Choroid plexus epithelial cell (primary cell): ENCODE measurements at regions not wholly inside any gene's neighbourhood (a gene's known extent, or its start where the extent isn't known, plus 50 kb on each side); places are given as distances from the start of the nearest gene placed in this dataset.
A peak's percentile ranks its signal among the peaks of the same experiment; 100 is the strongest.

Experiments used
- DNase-seq: peaks from one replicate; pipeline ENCODE4 v3.0.0-alpha.2; 2010; ENCODE audit warnings: low read depth
- H3K4me3 ChIP-seq: 2 replicates; pipeline ENCODE4 v1.5.1; 2011; ENCODE audit warnings: low read depth, mild to moderate bottlenecking, control low read depth, low read length, moderate library complexity
- TF ChIP-seq, protein P1 (sequence below): conservative IDR thresholded peaks from 2 replicates; pipeline ENCODE4 v1.5.1; 2011; ENCODE audit warnings: low read depth, mild to moderate bottlenecking, control low read depth, inconsistent platforms, low read length, moderate library complexity

DNA sequence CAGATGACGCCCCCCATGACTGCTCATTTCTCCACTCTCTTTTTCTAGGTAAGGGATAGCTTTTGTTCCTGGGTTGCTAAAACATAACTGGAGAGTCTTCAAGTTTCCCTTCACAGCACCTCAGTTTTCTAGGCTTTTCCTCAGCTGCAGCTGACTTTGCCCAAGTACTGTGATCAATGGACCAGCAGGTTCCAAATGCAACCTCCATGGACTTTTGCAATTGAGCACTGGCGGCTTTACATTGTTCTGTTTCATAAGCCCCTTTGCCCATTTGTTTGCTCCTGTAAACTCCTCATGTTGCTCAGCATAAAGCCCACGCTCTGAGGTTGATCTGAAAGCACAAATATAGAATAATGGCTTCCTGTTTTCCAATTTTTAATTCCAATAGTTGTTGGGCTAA is 291.6 kb downstream of the IRS1 start:
- DNase-seq = no peak
- TF ChIP-seq, protein P1, sequence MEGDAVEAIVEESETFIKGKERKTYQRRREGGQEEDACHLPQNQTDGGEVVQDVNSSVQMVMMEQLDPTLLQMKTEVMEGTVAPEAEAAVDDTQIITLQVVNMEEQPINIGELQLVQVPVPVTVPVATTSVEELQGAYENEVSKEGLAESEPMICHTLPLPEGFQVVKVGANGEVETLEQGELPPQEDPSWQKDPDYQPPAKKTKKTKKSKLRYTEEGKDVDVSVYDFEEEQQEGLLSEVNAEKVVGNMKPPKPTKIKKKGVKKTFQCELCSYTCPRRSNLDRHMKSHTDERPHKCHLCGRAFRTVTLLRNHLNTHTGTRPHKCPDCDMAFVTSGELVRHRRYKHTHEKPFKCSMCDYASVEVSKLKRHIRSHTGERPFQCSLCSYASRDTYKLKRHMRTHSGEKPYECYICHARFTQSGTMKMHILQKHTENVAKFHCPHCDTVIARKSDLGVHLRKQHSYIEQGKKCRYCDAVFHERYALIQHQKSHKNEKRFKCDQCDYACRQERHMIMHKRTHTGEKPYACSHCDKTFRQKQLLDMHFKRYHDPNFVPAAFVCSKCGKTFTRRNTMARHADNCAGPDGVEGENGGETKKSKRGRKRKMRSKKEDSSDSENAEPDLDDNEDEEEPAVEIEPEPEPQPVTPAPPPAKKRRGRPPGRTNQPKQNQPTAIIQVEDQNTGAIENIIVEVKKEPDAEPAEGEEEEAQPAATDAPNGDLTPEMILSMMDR = no peak
- H3K4me3 ChIP-seq = no peak overlapping the region

DNA sequence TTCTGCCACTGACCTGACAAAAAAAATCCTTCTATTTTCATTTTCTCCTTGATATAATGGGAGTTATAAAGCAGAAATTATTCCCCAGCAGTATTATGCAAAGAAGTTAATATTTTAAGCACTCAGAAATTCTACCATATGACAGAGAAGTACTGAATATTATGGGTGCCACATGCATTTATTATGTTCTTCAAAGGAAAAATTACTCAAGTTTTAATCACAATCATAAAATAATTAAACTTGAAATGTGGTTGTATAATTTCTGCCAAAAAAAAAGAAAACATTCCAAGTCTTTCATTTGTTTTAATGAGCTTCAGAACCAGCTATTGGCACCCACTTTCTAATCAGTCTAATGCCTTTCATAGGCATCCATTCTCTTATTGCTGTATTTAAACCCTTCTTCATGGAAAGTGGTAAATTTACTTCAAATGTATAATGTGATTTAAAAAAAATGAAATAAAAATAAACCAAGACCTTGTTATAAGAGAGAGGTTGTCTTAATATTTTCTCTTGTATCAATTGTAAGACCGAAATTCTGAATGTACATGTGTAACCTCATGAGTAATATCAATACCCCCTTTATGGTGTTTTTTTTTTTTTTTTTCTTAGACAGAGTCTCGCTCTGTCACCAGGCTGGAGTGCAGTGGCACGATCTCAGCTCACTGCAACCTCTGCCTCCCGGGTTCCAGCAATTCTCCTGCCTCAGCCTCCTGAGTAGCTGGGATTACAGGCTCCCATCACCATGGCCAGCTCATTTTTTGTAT is 302.3 kb downstream of the IRS1 start:
- DNase-seq = no peak
- no peak overlapping the region for H3K4me3 ChIP-seq
- TF ChIP-seq, protein P1 = no peak

DNA sequence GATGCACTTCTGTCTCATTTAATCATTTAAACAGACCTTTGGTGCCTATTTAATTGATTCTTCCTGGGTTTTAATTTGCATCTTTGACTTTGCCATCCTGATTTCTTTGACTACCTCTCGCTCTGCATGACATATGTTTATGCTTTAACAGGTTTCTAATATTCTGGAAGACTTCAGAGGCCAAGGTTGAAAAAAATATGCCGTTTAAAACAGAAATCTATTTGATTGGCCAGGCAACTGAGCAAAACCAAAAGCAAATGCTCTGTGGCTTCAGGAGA is 303.4 kb downstream of the IRS1 start:
- TF ChIP-seq, protein P1 = no peak
- no peak overlapping the region for H3K4me3 ChIP-seq
- no peak for DNase-seq

DNA sequence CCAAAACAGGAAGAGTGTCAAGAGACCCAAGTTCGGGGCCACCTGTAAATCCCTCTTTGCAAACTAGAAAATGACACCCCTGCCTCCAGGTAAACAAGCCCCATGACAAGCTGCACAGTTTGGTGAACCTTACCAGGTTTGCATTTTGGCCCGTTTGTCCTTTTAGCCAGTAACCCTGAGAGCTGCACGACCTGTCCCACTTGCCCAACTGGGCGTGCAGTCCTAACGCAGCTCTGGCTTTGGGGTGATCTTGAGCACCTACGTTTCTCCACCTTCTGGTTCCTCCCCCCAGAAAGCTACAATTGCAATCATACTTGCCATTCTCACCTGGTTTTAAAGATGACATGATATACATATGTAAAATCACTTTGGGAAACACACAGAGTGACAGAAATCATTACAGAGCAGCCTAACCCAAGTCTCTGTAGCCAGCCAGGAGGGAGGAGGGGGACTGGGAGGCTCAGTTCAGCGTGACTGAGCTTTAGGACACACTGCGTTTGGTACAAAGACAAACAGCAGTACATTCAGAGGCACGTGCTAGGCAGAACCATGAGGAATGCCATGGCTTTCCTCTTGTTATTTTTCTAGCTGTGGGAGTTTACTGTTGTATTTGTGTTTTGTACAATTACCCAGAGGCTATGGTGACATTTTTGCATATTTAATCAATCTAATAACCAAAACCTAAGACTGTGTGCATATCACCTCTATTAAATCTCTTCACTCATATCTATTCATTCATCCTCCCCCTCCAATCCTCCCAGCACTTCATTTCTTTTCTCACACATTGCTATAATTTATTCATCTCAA is 304.0 kb downstream of the IRS1 start:
- TF ChIP-seq, protein P1 = no peak
- H3K4me3 ChIP-seq = no peak overlapping the region
- DNase-seq = no peak

DNA sequence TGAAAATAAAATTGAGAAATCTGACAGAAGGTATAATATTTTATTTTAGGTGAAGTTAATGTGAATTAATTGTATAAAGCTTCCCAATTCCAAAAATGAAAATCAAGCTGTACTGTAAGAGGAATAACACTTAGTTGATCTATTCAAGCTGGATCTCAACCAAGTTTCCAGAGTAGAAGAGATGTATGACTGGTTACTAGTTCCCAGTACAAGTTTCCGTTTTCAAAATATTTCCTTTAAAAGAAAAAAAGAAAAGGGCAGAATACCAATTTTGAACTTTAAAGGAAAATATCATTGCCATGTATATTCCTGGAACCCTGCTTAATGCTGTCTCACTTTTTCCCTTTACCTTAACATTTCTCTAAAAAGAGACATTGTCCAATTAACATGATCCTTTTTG is 308.5 kb downstream of the IRS1 start:
- no peak for DNase-seq
- H3K4me3 ChIP-seq = no peak overlapping the region
- TF ChIP-seq, protein P1 = no peak

DNA sequence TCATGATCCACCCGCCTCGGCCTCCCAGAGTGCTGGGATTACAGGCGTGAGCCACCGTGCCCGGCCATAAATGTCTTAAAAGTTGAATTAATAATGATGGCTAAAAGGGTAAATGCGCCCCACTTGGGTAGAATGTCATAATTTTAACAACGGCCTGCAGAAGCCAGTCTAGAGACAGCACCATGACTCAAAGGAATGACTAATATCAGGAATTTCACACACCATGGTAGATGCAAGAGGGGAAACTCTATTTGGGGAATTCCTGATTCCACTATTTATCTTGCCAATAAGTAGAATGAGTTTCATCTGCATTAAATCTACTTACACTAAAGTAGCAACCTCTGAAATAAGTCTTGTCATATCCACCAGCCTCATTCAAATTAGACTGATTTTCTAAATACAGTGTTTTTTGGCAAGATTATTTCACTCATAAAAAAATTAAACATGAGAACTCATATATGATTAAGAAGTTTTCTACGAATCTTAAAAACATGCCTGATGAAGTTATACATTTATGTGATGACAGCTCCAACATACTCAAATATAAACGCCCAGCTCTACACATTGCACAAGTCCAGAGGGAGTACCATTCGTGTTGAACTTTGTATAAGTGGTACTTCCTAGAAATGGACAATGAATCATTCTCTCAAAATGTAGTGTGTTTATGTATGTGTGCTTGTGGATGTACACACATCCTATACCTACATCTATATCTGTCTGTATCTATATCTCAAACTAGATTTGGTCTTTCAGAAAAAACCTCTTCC is 309.7 kb downstream of the IRS1 start:
- peak; percentile 88 for DNase-seq
- TF ChIP-seq, protein P1 = no peak
- H3K4me3 ChIP-seq = no peak overlapping the region
